GM12872 (cell line): ENCODE measurements at regions not wholly inside any gene's neighbourhood (a gene's known extent, or its start where the extent isn't known, plus 50 kb on each side); places are given as distances from the start of the nearest gene placed in this dataset.

ENCODE experiments used
- TF ChIP-seq, protein P1 (sequence below): IDR thresholded peaks from 3 replicates; pipeline ENCODE4 v1.5.1; 2011; ENCODE audit warnings: low read depth, mild to moderate bottlenecking, low read length, moderate library complexity; ENCODE audit not compliant: insufficient read depth

DNA sequence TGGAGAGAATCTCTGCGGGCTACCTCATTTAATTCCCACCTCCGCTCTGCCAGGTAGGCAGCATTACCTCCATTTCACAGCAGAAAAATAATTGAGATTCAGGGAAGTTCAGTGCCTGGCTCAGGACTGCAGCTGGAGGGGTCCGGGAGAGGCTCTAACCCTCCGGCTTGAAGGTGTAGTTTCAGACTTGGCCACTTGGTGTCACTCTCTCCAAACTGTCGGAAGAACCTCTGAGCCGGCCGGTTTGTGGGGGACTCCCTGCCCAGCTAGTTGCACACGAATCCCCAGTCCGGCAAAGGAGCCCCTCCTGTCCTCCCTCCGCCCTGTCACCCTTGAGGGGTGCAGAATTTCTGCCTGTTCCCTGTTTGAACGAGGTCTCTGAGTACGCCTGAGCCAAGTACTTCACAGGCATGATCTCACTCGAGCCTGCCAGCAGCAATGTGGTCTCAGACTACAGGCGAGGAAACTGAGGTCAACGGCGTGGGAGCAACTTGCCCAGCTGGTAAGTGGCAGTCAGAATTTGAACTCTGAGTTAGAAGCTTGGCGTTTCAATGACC is 144.7 kb upstream of the ZNF716 start:
- TF ChIP-seq, protein P1, sequence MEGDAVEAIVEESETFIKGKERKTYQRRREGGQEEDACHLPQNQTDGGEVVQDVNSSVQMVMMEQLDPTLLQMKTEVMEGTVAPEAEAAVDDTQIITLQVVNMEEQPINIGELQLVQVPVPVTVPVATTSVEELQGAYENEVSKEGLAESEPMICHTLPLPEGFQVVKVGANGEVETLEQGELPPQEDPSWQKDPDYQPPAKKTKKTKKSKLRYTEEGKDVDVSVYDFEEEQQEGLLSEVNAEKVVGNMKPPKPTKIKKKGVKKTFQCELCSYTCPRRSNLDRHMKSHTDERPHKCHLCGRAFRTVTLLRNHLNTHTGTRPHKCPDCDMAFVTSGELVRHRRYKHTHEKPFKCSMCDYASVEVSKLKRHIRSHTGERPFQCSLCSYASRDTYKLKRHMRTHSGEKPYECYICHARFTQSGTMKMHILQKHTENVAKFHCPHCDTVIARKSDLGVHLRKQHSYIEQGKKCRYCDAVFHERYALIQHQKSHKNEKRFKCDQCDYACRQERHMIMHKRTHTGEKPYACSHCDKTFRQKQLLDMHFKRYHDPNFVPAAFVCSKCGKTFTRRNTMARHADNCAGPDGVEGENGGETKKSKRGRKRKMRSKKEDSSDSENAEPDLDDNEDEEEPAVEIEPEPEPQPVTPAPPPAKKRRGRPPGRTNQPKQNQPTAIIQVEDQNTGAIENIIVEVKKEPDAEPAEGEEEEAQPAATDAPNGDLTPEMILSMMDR: peak; percentile 38; the same call in 2 of the 3 replicates

DNA sequence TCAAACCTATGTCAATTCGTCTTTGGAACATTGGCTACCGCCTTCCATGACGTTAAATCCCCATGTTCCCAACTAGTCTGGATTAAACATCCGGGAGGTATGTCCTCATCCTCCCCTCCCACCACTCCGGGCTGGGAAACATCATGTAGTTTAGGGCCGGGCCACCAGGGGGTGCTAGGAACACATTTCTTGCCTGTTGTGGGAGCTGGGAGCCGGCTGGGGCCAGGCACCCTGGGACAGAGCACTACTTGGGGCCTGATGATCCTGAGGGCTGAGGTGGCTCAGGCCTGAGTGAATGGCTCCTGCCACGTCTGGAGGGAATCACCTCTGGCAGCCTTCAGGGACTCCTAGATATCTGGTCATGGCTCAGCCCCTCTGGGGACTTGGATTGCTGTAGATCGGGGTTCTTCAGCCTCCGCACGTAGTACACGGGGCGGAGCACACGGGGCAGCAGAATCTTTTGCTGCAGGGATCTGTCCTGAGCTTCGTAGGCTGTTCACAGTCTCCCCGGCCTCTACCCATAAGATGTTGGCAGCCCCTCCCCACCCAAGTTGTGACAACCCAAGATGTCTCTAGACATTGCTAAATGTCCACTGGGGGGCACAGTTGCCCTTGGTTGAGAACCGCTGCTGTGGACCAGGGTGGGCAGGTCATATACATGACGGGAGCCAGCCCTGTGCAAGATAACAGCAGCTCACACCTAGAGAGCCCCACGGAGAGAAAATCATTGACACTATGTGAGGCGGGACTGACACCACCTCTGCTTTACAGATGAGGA is 141.2 kb upstream of the ZNF716 start:
- TF ChIP-seq, protein P1: peak; percentile 19; the same call in 1 of the 3 replicates

DNA sequence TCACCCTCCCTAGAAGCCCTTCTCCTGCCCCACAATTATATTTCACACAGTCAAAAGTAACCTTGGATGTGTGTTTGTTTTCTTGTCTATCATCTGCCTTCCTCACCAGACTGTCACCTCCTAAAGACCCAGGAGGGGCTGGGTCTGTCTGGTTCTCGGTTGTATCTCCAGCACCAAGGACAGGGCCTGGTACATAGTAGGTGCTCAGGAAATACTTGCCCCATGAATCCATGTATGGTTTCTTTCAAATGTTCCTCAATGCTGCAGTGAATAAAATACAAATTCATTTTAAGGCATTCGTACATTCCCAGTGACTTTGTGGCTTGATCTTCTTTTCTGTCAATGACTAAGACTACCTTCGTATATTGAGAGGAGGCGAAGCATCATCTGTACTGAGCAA is 122.9 kb upstream of the ZNF716 start:
- TF ChIP-seq, protein P1: no peak

DNA sequence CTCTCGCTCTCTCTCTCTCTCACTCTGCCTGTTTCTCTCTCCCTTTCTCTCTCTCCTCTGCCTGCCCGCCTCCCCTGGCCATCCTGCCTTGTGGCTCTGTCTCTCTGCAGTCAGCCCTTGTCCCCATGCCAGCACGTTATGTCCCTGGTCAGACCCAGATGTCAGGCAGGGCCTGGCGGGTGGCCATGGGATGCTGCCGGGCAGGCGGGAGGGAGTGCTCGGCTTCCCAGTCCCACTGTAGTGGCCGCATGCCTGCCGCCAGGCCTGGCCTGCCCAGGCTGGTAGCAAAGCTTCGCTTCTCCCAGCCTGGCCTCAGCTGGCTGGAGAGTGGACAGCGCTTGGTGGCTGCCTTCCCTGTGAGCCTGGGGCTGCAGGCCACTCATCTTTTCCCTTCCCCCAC is 121.5 kb upstream of the ZNF716 start:
- TF ChIP-seq, protein P1: no peak

DNA sequence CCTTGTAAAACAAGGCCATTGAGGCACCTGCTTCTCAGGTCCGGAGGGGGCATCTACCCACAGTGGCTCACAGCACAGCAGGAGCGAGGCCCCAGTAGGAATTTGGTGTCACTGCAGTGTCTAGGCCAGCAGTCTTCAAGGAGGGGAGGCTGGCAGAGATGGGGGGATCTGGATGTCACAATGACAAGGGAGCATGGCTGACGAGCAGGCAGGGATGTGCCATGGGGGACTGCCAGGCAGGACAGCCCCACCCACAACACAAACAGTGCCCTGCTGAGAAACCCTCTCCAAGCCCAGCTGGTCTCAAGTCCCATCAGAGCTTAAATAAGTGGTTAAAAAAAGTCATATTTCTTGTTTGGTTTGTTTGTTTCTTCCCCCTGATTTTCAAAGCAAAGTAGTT is 121.0 kb upstream of the ZNF716 start:
- TF ChIP-seq, protein P1: no peak

DNA sequence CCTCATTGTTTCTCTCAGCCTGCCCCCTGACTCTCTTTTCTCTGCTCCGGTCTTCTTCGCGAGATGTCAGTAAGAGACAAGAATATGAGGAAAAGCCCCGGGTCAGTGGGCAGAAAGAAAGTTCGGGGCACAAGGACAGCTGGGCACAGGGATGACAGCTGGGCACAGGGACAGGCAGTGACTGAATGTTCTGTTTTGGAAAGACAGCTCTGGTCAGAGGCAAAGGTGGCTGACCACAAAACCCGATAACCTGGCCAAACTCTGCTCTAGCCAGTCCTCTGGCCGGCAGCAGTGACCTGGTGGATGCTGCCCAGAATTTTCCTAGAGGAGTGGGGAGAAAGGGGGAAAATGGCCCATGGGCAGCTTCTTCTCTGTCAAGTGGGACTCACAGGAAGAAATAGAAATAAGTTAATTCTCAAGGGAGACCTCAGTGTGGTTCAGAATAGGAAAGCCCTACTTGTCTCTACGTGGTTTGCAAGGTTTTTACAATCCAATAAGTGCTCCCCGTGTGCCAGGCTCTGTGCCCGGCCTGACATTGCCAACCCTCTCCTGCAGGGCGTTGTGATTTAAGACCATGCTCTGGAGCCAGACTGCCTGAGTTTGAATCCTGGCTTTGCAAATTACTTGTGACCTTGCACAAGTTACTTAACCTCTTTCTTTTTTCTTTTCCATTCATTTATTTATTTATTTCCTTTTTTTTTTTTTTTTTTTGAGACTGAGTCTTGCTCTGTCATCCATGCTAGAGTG is 110.6 kb upstream of the ZNF716 start:
- TF ChIP-seq, protein P1: no peak

DNA sequence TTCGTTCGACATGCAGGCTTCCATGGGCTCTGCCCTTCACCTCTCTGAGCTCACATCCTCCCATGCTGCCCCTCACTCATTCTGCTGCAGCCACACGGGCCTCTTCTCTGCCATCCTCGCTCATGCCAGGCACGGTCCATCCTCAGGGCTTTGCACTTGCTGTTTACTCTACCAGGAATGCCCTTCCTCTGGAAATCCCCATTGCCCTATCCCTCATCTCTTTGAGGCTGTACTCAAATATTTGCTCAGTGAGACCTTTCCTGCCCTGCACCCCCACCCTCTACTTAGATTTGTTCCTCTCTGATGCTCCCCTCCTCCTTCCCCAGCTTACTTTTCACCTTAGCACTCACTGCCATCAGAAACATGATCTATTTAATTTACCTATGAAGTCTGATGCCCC is 107.0 kb upstream of the ZNF716 start:
- TF ChIP-seq, protein P1: no peak
